GM18870 (cell line): ENCODE measurements at regions not wholly inside any gene's neighbourhood (a gene's known extent, or its start where the extent isn't known, plus 50 kb on each side); places are given as distances from the start of the nearest gene placed in this dataset.
"Not testable (repeated sequence)": the region's sequence is repeated elsewhere in the genome, so short reads cannot be mapped to it uniquely, and the experiment has no call there.

Source experiments
- ATAC-seq: cut with Tn5 transposase; IDR thresholded peaks from one replicate; pipeline ENCODE4 v1.9.1; 2021; ENCODE audit warnings: moderate library complexity; ENCODE audit not compliant: unreplicated experiment

DNA sequence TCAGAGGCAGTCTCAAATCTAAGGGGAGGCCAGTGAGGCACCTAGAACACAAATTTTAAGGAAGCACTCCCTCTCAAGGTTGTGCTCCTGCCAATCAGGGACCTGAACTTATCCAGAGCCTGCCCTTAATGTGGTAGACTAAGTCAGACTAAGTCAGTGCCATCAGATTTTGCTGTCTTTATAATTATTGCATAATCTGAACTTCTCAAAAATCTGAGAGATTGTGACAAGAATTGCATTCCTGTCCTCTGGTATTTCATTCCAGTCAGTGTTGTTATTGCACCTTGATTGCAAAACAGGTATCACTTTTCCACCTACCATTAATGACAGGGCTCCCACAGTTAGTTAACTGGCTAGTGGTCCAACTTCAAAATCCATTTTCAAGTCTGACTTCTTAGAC, 197.1 kb upstream of the HCN1 start:
- no peak for ATAC-seq

- ATAC-seq = not testable (repeated sequence)
Measured at GRCh38 chr5:45890441-45891080, 194.4 kb upstream of the HCN1 start.

DNA sequence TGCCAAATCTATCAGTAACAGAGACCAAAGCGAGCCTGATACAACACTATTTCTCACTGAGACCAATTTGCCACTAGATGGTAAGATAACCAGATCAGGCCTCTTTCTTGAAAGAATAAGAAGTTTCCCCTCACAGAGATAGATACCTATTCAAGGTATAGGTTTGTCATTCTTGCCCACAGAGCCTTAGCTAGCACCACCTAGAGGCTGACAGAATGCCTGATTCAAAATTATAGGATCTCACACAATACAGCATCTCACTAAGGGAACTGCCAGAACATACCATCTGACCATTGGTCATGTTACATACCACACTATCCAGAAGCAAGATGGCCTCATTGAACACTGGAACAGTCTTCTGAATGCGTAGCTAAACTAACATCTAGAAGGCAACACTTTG, 166.6 kb upstream of the HCN1 start:
- no peak for ATAC-seq

GRCh38 chr5:45847877-45848276, 151.7 kb upstream of the HCN1 start:
- no peak for ATAC-seq

DNA sequence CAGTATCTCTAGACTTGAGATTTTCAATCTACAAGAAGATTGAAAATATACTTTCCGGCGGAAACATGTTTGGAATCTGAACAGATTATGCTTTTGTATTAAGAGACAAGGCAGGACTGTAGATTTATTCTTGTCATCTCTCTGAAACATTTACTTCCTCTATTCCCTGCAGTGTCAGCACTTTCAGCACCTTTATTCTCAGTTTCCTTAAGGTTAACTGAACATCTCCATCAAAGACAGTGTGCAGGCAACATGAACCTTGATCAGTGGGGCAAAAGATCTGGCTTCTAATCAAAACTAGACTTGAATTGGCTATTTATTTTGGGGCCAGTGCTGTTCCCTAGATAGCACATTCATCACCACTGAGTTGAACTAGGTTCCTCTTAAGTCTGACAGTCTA, 129.9 kb upstream of the HCN1 start:
- no peak for ATAC-seq

- no peak for ATAC-seq
Measured at GRCh38 chr5:45800331-45800730, 104.2 kb upstream of the HCN1 start.

- ATAC-seq = no peak
Measured at GRCh38 chr5:45799388-45799787, 103.2 kb upstream of the HCN1 start.

DNA sequence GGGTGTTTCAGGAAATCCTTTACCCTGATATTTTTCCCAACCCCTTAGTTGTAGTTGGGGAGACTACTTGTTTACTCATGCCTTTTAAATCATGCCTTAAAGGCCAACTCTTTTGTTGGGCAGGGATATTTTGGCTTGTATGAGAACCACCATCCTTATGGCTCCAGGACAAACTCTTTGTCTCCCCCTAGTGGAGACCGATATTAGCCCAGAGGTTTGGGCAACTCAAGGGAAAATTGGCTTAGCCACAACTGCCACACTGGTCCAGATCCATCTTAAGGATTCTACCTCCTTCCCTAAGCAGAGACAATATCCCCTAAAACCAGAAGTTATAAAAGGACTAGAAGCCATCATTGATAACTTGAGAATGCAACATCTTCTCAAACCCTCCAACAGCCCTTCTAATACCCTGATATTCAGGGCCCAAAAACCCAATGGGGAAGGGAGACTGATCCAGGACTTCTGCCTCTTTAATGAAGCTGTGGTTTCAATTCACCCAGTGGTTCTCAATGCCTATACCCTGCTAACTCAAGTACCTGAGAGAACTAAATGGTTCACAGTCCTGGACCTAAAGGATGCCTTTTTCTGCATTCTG, 100.9 kb upstream of the HCN1 start:
- no peak for ATAC-seq

DNA sequence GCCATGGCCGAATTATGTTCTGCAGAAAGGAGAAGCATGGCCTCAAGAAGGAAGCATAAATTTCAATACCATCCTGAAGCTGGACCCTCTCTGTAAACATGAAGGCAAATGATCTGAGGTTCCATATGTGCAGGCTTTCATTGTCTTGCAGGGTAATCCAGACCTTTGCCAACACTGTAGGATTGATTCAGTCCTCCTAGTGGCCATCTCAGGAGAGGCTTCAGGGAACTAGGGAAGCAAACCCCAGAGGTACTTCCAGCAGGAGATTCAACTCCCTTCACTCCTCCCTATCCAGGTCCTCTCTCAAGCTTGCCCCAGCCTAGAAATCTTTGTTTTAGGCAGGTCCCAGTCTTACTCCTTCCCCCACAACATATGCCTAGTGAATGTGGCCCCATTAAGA, 99.3 kb upstream of the HCN1 start:
- no peak for ATAC-seq

DNA sequence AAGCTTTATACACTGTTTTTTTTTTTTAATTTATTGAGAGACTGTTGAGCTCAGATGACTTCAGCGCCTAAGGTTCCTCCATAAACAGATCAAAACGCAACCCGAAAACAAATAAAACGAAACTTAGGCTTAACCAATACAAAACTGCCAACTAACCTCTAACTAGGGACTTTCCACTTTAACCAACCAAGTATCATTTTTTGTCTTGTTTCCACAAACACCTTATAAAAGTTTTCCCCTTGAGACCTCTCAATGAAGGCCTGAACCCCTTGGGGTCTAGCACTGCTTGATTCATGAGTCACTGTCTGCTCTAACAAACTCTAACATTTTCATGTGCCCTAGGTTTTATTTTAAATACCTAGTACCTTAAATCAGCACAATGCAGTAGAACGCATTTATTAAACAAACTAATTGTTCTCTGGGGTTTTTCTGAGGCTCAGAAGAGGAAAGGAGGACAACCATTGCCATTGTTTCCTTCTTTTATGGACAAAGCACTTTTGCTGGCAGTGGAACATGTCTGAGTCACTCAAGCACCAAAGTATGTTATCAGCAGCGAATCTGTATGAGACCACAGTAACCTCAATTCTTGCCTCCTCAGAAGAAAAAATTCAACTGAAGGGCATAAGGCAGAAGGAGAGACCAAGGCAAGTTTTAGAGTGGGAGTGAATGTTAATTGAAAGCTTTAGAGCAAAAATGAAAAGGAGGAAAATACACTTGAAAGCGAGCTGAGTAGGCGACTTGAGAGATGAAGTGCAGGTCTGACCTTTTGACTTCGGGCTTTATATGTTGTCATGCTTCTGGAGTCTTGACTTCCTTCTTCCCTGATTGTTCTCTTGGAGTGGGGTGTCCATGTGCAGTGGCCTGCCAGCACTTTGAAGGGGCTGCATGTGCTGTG, 97.7 kb upstream of the HCN1 start:
- peak; percentile 86 for ATAC-seq

GRCh38 chr5:45779874-45780671, 83.9 kb upstream of the HCN1 start:
- no peak for ATAC-seq

GRCh38 chr5:45774528-45774927, 78.3 kb upstream of the HCN1 start:
- no peak for ATAC-seq

GRCh38 chr5:45772402-45772801, 76.2 kb upstream of the HCN1 start:
- no peak for ATAC-seq

- no peak for ATAC-seq
Measured at GRCh38 chr5:45765561-45765960, 69.4 kb upstream of the HCN1 start.

DNA sequence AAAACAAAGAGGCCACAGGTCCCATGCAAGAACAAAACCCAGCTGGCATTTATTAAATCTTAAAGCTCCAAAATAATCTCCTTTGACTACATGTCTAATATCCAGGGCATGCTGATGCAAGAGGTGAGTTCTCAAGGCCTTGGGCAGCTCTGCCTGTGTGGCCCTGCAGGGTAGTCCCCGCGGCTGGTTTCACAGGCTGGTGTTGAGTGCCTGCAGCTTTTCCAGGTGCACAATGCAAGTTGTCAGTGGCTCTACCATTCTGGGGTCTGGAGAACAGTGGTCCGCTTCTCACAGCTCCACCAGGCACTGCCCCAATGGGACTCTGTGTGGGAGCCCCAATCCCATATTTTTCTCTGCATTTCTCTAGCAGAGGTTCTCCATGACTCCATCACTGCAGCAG, 54.4 kb upstream of the HCN1 start:
- ATAC-seq = no peak

DNA sequence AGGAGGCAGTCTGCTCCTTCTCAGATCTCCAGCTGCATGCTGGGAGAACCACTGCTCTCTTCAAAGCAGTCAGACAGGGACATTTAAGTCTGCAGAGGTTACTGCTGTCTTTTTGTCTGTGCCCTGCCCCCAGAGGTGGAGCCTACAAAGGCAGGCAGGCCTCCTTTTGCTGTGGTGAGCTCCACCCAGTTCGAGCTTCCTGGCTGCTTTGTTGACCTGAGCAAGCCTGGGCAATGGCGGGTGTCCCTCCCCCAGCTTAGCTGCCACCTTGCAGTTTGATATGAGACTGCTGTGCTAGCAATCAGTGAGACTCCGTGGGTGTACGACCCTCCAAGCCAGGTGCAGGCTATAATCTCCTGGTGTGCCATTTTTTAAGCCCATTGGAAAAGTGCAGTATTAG, 52.3 kb upstream of the HCN1 start:
- not testable (repeated sequence) for ATAC-seq
